OCI-LY1 (cell line): ENCODE measurements at regions not wholly inside any gene's neighbourhood (a gene's known extent, or its start where the extent isn't known, plus 50 kb on each side); places are given as distances from the start of the nearest gene placed in this dataset.
"Not testable (repeated sequence)": the region's sequence is repeated elsewhere in the genome, so short reads cannot be mapped to it uniquely, and the experiment has no call there.

Source experiments
- H2AFZ ChIP-seq: fragments of 200-600 bp; sonication (generic), shearing (Covaris generic); 2 replicates; pipeline ENCODE4 v1.6.0; 2014; ENCODE audit warnings: antibody characterized with exemption, mild to moderate bottlenecking, low read length
- H3F3A ChIP-seq: fragments of 200-600 bp; sonication (generic), shearing (Covaris generic); 2 replicates; pipeline ENCODE4 v1.6.0; 2014; ENCODE audit warnings: mild to moderate bottlenecking, antibody characterized with exemption, low read length, moderate library complexity; ENCODE audit not compliant: insufficient read depth
- H3K27ac ChIP-seq: fragments of 200-600 bp; sonication (generic); 2 replicates; pipeline ENCODE4 v1.5.1; 2014; ENCODE audit warnings: low read length, mixed run types, mild to moderate bottlenecking, low read depth; ENCODE audit not compliant: poor library complexity, severe bottlenecking
- H3K27me3 ChIP-seq: fragments of 200-600 bp; sonication (generic); 2 replicates; pipeline ENCODE4 v1.6.0; 2014; ENCODE audit warnings: antibody characterized with exemption, mild to moderate bottlenecking, low read length, moderate library complexity; ENCODE audit not compliant: insufficient read depth
- H3K36me3 ChIP-seq: fragments of 200-600 bp; sonication (generic); 2 replicates; pipeline ENCODE4 v1.6.1; 2014; ENCODE audit warnings: mild to moderate bottlenecking, antibody characterized with exemption, low read length, moderate library complexity, mixed read lengths; ENCODE audit not compliant: insufficient read depth
- H3K4me1 ChIP-seq: fragments of 200-600 bp; sonication (generic); 2 replicates; pipeline ENCODE4 v1.5.1; 2014; ENCODE audit warnings: mild to moderate bottlenecking, low read length, moderate library complexity; ENCODE audit not compliant: insufficient read depth, severe bottlenecking
- H3K4me2 ChIP-seq: fragments of 200-600 bp; sonication (generic), shearing (Covaris generic); 2 replicates; pipeline ENCODE4 v1.6.1; 2014; ENCODE audit warnings: low read length
- H3K4me3 ChIP-seq: fragments of 200-600 bp; sonication (generic); 2 replicates; pipeline ENCODE4 v1.5.1; 2014; ENCODE audit warnings: low read length, low read depth, mild to moderate bottlenecking, mixed read lengths; ENCODE audit not compliant: poor library complexity, severe bottlenecking
- H3K79me2 ChIP-seq: fragments of 200-600 bp; shearing (Covaris generic); 2 replicates; pipeline ENCODE4 v1.6.1; 2016; ENCODE audit warnings: mixed run types, low read length, mixed read lengths; ENCODE audit not compliant: insufficient read depth
- H3K9ac ChIP-seq: fragments of 200-600 bp; sonication (generic), shearing (Covaris generic); 2 replicates; pipeline ENCODE4 v1.6.1; 2014; ENCODE audit warnings: mild to moderate bottlenecking, low read length, mixed read lengths
- H3K9me2 ChIP-seq: fragments of 200-600 bp; sonication (generic), shearing (Covaris generic); 2 replicates; pipeline ENCODE4 v1.6.1; 2014; ENCODE audit warnings: low read depth, mild to moderate bottlenecking, low read length, mixed read lengths
- H3K9me3 ChIP-seq: fragments of 200-600 bp; shearing (Covaris generic); 2 replicates; pipeline ENCODE4 v1.6.1; 2014; ENCODE audit warnings: low read length, mixed read lengths
- H4K20me1 ChIP-seq: fragments of 200-600 bp; sonication (generic), shearing (Covaris generic); 2 replicates; pipeline ENCODE4 v1.6.0; 2016; ENCODE audit warnings: mild to moderate bottlenecking, low read length; ENCODE audit not compliant: insufficient read depth
- EZH2 ChIP-seq: fragments of 200-600 bp; sonication (generic), shearing (Covaris generic); IDR thresholded peaks from 2 replicates; pipeline ENCODE4 v1.8.0; 2017; ENCODE audit warnings: borderline replicate concordance, mixed run types, mild to moderate bottlenecking, antibody characterized with exemption, low read length, moderate library complexity, mixed read lengths
- TF ChIP-seq, protein P1 (sequence below): fragments of 200-600 bp; sonication (generic), shearing (Covaris generic); IDR thresholded peaks from 2 replicates; pipeline ENCODE4 v1.5.1; 2017; ENCODE audit warnings: mild to moderate bottlenecking, antibody characterized with exemption, low read length, moderate library complexity, mixed read lengths

DNA sequence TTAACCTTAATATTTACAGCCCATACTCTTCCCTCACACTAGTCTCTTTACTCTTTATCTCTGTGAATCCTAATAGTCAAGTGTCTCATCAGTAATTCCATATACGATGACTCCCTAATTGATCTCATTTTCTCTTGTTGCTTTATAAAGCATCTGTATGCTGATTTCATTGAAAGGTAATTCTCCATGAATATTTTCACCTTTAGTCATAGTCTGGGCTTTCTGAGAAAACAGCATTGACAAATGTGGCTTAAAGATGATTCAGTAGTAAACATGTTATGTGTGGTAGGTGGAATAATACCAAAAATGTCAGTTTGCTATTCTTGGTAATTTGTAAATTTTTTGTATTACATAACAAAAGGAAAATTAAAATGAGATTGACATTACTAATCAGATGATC lies 1176.5 kb downstream of the NCAM2 start:
- H3K9me3 ChIP-seq: 0 out of 2 replicates have a peak, but pooled peaks cover 2% of the 10 kb centered on the region
- no peak for TF ChIP-seq EZH2
- TF ChIP-seq, protein P1, sequence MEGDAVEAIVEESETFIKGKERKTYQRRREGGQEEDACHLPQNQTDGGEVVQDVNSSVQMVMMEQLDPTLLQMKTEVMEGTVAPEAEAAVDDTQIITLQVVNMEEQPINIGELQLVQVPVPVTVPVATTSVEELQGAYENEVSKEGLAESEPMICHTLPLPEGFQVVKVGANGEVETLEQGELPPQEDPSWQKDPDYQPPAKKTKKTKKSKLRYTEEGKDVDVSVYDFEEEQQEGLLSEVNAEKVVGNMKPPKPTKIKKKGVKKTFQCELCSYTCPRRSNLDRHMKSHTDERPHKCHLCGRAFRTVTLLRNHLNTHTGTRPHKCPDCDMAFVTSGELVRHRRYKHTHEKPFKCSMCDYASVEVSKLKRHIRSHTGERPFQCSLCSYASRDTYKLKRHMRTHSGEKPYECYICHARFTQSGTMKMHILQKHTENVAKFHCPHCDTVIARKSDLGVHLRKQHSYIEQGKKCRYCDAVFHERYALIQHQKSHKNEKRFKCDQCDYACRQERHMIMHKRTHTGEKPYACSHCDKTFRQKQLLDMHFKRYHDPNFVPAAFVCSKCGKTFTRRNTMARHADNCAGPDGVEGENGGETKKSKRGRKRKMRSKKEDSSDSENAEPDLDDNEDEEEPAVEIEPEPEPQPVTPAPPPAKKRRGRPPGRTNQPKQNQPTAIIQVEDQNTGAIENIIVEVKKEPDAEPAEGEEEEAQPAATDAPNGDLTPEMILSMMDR: no peak
- no peaks in the 10 kb centered on the region for H3F3A ChIP-seq
- H3K36me3 ChIP-seq: no peaks in the 10 kb centered on the region
- H3K27ac ChIP-seq: no peak overlapping the region
- H3K4me1 ChIP-seq: no peaks in the 10 kb centered on the region
- H3K4me3 ChIP-seq: no peak overlapping the region
- H3K9me2 ChIP-seq: no peaks in the 10 kb centered on the region
- no peak overlapping the region for H3K9ac ChIP-seq
- no peaks in the 10 kb centered on the region for H3K27me3 ChIP-seq
- H3K79me2 ChIP-seq: no peaks in the 10 kb centered on the region
- no peak overlapping the region for H2AFZ ChIP-seq
- H3K4me2 ChIP-seq: no peak overlapping the region
- no peaks in the 10 kb centered on the region for H4K20me1 ChIP-seq

DNA sequence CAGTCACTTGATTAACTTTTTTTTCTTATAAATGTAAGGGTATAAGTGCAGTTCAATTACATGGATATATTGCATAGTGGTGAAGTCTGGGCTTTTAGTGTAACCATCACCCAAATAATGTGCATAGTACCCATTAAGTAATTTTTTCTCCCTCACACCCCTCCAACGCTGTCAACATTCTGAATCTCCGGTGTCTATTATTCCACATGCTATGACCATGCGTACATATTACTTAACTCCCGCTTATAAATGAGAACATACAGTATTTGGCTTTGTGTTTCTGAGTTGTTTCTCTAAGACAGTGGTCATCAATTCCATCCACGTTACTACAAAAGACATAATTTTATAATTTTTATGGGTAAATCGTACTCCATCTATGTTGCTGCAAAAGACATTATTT lies 1191.1 kb downstream of the NCAM2 start:
- Histone ChIP-seq H2AFZ (no peak overlapping the region), H3K27ac (no peak overlapping the region), H3F3A (no peaks in the 10 kb centered on the region), H3K4me3 (no peak overlapping the region), H3K27me3 (no peaks in the 10 kb centered on the region), H3K79me2 (no peaks in the 10 kb centered on the region), H4K20me1 (no peaks in the 10 kb centered on the region), H3K9me3 (no peaks in the 10 kb centered on the region), H3K9ac (no peak overlapping the region), H3K36me3 (no peaks in the 10 kb centered on the region), H3K4me1 (no peaks in the 10 kb centered on the region), H3K4me2 (no peak overlapping the region), H3K9me2 (no peaks in the 10 kb centered on the region)
- TF ChIP-seq EZH2: no peak
- TF ChIP-seq, protein P1: no peak

DNA sequence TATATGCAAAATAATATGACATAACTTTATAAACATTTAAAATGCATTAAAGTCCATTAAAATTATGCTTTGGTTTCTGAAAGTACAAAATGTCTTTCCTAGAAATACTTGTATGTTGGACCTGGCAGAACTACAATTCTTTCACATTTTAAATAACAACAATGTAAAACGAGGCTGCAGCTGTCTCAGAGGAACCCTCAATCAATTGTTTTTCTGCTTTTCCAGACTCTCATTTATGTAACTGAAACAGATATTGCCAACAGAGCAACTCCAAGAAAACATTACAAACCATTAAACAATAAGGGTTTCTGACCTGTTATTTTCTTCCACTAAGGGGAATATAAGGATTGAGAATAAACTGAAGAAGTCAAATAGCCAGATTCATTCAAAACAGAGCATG lies 1193.4 kb downstream of the NCAM2 start:
- H2AFZ ChIP-seq: no peak overlapping the region
- H3K9me3 ChIP-seq: peaks cover 9% of the 10 kb centered on the region; the same call in 1 of the 2 replicates
- H4K20me1 ChIP-seq: no peaks in the 10 kb centered on the region
- no peaks in the 10 kb centered on the region for H3K9me2 ChIP-seq
- TF ChIP-seq EZH2: no peak
- no peaks in the 10 kb centered on the region for H3K36me3 ChIP-seq
- H3K27me3 ChIP-seq: no peaks in the 10 kb centered on the region
- no peak overlapping the region for H3K4me2 ChIP-seq
- H3K4me1 ChIP-seq: no peaks in the 10 kb centered on the region
- no peaks in the 10 kb centered on the region for H3F3A ChIP-seq
- no peak overlapping the region for H3K9ac ChIP-seq
- H3K27ac ChIP-seq: no peak overlapping the region
- no peaks in the 10 kb centered on the region for H3K79me2 ChIP-seq
- H3K4me3 ChIP-seq: no peak overlapping the region

DNA sequence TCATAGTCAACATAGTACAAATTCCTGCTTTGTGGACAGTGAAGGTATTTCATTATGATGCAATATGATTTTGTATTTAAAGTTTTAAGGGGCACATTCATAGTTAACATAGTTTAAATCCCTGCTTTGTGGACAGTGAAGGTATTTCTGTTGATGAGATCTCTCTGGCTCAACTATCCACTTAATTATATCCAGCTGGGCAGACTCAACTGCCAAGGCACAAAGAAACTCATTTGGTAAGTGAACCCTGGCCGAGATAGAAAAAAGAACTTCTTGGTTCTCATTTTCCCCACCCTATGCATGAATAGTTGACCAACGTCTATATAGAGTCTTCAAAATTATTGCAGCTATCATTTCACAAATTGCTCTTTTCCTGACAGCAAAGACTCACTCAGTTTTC lies 1194.6 kb downstream of the NCAM2 start:
- Histone ChIP-seq H3K9ac (no peak overlapping the region), H3K27ac (no peak overlapping the region), H3K4me2 (no peak overlapping the region), H3K79me2 (no peaks in the 10 kb centered on the region), H3K36me3 (no peaks in the 10 kb centered on the region), H2AFZ (no peak overlapping the region), H3K4me1 (no peaks in the 10 kb centered on the region), H3K27me3 (no peaks in the 10 kb centered on the region), H3F3A (no peaks in the 10 kb centered on the region), H3K9me3 (peaks cover 9% of the 10 kb centered on the region; the same call in 1 of the 2 replicates), H3K9me2 (no peaks in the 10 kb centered on the region), H3K4me3 (no peak overlapping the region), H4K20me1 (no peaks in the 10 kb centered on the region)
- TF ChIP-seq EZH2: no peak
- TF ChIP-seq, protein P1: no peak

DNA sequence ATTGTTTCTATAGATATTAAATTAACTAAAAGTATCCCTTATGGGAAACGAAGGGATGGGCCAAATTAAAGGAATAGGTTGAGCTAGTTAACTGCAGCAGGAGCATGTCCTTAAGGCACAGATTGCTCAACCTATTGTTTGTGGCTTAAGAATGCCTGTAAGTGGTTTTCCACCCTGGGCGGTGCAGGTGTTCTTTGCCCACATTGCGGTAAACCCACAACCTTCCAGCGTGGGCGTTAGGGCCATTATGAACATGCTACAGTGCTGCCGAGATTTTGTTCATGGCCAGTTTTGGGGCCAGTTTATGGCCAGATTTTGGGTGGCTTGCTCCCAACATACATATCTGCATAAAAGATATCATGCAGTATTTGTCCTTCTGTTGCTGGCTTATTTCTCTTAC lies 1196.8 kb downstream of the NCAM2 start:
- H3K4me3 ChIP-seq, H3K4me2 ChIP-seq, H3K27me3 ChIP-seq, H2AFZ ChIP-seq, H3K4me1 ChIP-seq, H3K9me2 ChIP-seq, H3K9ac ChIP-seq, H3K79me2 ChIP-seq, H3K27ac ChIP-seq, H3K9me3 ChIP-seq, H4K20me1 ChIP-seq, H3K36me3 ChIP-seq, H3F3A ChIP-seq: not testable (repeated sequence)
